ENCODE measurements at regions not wholly inside any gene's neighbourhood (a gene's known extent, or its start where the extent isn't known, plus 50 kb on each side); places are given as distances from the start of the nearest gene placed in this dataset.
A peak's percentile ranks its signal among the peaks of the same experiment; 100 is the strongest.

DNA sequence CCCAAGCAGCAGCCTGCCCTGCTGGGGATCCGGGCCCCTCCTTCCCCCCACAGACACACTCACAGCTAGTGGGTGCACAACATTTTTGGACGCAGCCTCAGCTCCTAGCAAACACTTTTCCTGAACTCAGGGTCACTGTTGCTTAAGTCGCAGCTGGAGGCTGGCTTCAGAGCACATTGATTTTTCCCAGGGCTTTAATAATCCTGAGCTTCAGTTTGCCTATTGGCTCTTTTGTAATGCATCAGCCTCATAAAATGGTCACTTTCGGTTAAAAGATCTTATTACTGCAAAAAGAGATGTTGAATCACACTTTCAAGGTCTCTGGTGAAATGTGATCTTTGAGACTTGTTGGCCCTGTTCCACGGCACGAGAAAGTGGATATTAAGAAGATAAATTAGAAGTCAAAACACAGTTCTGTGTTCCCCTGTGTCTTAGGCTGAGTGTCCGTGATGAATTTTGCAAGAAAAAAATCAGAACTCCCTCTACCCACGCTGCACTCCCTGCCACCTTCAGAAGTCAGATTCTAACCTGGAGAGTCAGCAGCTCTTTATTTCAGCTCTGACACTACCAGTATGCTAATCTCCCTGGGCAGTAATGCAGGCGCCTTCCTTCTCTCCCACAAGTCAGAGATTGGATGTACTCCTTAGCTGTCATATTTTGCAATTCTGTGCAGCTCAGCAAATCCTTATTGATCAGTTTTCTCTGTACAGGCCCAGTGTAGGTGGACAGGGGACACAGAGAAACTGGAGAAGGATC is 158.2 kb upstream of the E2F8 start:
- TF ChIP-seq, protein P1, sequence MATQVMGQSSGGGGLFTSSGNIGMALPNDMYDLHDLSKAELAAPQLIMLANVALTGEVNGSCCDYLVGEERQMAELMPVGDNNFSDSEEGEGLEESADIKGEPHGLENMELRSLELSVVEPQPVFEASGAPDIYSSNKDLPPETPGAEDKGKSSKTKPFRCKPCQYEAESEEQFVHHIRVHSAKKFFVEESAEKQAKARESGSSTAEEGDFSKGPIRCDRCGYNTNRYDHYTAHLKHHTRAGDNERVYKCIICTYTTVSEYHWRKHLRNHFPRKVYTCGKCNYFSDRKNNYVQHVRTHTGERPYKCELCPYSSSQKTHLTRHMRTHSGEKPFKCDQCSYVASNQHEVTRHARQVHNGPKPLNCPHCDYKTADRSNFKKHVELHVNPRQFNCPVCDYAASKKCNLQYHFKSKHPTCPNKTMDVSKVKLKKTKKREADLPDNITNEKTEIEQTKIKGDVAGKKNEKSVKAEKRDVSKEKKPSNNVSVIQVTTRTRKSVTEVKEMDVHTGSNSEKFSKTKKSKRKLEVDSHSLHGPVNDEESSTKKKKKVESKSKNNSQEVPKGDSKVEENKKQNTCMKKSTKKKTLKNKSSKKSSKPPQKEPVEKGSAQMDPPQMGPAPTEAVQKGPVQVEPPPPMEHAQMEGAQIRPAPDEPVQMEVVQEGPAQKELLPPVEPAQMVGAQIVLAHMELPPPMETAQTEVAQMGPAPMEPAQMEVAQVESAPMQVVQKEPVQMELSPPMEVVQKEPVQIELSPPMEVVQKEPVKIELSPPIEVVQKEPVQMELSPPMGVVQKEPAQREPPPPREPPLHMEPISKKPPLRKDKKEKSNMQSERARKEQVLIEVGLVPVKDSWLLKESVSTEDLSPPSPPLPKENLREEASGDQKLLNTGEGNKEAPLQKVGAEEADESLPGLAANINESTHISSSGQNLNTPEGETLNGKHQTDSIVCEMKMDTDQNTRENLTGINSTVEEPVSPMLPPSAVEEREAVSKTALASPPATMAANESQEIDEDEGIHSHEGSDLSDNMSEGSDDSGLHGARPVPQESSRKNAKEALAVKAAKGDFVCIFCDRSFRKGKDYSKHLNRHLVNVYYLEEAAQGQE (IDR thresholded peaks at IDR 0.05; ENCODE audit: insufficient read depth in 1 of 2, low read depth in 2 of 2, low read length in 2 of 2), result no peak
- TF ChIP-seq POLR2AphosphoS5 (IDR thresholded peaks at IDR 0.05; ENCODE audit: low read depth, low read length), result no peak
- TF ChIP-seq FOXP2 (optimal IDR thresholded peaks at IDR 0.05; ENCODE audit: borderline replicate concordance, extremely low read depth, extremely low read length, insufficient read depth), result no peak
- TF ChIP-seq TAF1 (IDR thresholded peaks at IDR 0.05; ENCODE audit: borderline replicate concordance, insufficient read depth, low read length), result no peak
- no peak for TF ChIP-seq SIN3A (IDR thresholded peaks at IDR 0.05; ENCODE audit: borderline replicate concordance, insufficient read depth, low read length)

DNA sequence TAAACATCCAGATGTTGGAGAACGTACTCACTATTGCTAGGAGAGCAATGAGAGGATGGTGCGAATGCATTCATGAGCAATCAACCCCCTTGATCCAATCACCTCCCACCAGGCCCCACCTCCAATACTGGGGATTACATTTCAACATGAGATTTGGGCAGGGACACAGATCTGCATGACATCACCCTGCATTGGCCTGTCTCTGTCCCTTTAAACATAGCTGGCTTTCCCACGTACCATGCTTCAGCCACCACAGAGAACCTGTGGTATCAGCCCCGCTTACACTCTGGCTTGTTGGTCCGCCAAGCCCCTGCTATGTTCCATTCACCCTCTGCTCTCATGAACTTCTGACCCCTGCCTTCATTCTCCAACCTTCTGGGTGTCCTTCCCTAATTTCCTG is 157.5 kb upstream of the E2F8 start:
- TF ChIP-seq, protein P1 (IDR thresholded peaks at IDR 0.05; ENCODE audit: insufficient read depth in 1 of 2, low read depth in 2 of 2, low read length in 2 of 2), result no peak
- TF ChIP-seq FOXP2 (optimal IDR thresholded peaks at IDR 0.05; ENCODE audit: borderline replicate concordance, extremely low read depth, extremely low read length, insufficient read depth), result no peak
- no peak for TF ChIP-seq POLR2AphosphoS5 (IDR thresholded peaks at IDR 0.05; ENCODE audit: low read depth, low read length)
- no peak for TF ChIP-seq TAF1 (IDR thresholded peaks at IDR 0.05; ENCODE audit: borderline replicate concordance, insufficient read depth, low read length)
- no peak for TF ChIP-seq SIN3A (IDR thresholded peaks at IDR 0.05; ENCODE audit: borderline replicate concordance, insufficient read depth, low read length)

DNA sequence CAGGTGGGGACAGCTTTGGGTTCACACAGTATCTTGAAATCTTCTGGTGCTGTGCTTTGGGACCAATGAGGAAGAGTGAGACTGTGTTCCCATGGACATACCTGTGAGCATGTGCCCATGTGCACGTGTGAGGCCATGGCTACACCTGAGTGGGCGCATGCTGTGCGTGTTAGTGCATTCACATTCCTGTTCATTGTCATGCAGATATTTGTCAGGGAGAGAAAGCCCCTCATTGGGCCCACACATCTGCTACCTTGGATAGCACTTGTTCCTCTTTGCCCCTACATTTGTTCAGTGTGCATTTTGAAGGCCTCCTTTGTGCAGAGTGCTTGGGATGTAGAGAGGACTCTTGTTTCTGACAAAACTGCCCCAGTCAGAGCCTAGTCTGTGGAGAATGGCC is 154.3 kb upstream of the E2F8 start:
- TF ChIP-seq TAF1 (IDR thresholded peaks at IDR 0.05; ENCODE audit: borderline replicate concordance, insufficient read depth, low read length) (no peak), SIN3A (IDR thresholded peaks at IDR 0.05; ENCODE audit: borderline replicate concordance, insufficient read depth, low read length) (no peak)
- TF ChIP-seq, protein P1 (IDR thresholded peaks at IDR 0.05; ENCODE audit: insufficient read depth in 1 of 2, low read depth in 2 of 2, low read length in 2 of 2), result peak in 1 of 2 experiments; percentile 65; a peak in 1 of 4 replicates

DNA sequence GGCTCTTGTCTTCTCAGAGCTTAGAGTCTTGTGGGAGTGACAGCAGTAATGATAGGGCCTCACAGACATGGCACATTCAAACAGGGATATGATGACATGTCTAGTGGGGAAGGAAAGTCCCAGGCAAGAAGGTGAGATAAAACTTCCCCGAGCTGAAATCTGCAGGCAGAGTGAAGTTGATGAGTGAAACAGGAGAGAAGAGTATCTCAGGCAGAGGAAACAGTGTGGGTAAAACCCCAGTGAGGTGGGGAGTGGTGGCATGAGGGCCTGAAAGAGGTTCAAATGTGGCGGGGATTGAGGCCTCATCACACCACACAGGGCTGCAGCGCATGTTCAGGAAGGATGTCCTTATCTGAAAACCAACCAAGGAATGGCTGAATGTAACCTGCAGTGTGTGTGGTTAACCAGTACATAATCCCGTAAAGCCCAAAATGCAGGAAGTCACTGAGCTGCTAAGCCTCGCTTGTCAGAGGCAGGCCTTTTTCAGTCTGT is 153.8 kb upstream of the E2F8 start:
- TF ChIP-seq FOXP2 (optimal IDR thresholded peaks at IDR 0.05; ENCODE audit: borderline replicate concordance, extremely low read depth, extremely low read length, insufficient read depth) (no peak), POLR2AphosphoS5 (IDR thresholded peaks at IDR 0.05; ENCODE audit: low read depth, low read length) (no peak), TAF1 (IDR thresholded peaks at IDR 0.05; ENCODE audit: borderline replicate concordance, insufficient read depth, low read length) (no peak), SIN3A (IDR thresholded peaks at IDR 0.05; ENCODE audit: borderline replicate concordance, insufficient read depth, low read length) (no peak)
- TF ChIP-seq, protein P1 (IDR thresholded peaks at IDR 0.05; ENCODE audit: insufficient read depth in 1 of 2, low read depth in 2 of 2, low read length in 2 of 2), result no peak

Measured in PFSK-1 (cell line).